ENCODE measurements at regions not wholly inside any gene's neighbourhood (a gene's known extent, or its start where the extent isn't known, plus 50 kb on each side); places are given as distances from the start of the nearest gene placed in this dataset.

DNA sequence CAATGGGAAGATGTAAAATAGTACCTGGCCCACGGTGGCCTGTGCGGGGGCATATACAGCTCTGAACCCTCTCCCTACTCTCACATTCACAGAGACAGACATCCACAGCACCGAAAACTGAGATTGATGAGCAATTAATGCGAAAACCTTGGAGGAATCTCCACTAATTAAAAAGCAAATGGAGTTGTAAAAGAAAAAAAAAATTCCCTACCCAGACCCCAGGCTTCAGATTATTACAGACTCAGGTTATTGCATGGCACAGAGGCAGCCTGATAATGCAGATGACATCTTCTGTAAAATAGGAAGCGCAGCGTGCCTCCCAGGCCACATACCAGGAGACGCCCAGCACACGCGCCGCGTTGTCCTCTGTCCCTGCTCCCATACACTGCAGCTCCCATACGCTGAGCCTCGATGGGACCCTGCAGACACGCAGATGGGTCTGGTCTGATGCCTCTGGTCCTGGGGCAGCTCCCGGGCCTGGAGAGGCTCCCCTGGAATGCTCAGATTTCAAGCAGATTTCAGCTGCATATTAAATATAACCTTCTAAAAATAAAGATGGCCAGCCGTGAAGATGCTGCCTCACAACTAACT is 496.1 kb upstream of the MYT1L start:
- ATAC-seq, result no peak
- no peak for DNase-seq

DNA sequence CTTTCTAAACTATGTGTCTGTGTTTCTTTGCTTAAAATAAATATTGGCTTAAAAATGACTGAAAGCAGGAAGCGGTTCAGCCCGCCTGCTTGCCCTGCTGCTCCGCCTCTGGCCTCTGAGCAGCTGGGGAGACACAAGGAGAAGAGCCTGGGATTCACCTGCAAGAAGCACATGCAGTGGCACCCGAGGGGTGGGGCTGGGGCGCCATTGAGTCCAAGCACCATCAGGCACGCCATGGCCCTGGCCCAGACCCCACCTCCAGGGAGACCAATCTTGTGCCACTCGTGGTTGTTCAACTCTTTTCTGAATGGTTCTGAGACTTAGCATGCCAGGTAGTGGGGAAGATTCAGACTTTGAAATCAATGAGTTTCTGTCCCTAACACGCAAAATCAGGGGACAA is 495.5 kb upstream of the MYT1L start:
- DNase-seq (no peak), ATAC-seq (no peak)

DNA sequence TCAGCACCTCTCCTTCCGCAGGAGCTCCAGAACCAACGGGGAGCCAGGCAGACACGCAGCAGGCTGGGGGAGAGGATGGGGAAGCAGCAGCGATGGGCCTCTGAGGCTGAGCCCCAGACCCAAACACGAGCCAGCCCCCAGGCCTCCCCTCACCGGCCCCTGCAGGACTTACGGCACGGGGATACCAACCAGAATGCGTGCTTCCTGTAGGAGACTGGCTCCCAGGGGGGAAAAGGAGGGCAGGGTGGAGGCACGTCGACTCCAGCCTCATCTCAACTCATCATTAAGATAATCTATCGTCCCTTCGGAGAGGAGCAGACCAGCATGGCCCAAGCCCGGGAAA is 495.1 kb upstream of the MYT1L start:
- ATAC-seq (no peak), DNase-seq (no peak)

DNA sequence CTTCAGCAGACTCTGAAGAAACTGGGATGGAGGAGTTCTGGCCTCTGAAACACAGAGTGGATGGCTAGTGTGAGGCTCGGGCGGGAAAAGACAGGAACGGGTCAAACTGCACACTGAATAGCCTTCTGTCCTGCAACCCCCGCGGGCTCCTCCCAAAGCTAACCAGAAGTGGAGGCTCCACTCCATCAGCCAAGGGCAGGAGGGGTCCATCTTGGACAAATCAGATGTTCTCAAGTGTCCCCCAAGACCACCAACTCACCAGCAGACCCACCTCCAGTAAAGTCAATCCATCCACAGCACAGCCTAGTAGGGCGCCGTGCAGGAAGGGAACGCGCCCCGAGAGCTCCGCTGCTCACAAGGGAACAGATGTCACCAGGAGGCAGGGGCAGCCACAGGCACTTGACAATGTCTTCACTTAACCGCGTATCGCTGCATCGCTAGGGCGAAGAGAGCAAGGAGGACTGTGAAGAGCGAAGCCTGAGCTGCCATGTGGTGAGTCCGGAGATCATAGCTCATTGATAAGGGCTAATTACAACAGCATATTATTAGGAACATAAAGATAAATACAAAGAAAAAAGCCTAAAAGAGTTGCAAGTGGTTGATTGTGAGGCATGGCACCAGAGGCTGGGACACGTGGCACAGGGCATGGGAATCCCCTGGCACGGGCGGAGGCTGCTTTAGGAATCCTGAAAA is 494.6 kb upstream of the MYT1L start:
- DNase-seq, result no peak

DNA sequence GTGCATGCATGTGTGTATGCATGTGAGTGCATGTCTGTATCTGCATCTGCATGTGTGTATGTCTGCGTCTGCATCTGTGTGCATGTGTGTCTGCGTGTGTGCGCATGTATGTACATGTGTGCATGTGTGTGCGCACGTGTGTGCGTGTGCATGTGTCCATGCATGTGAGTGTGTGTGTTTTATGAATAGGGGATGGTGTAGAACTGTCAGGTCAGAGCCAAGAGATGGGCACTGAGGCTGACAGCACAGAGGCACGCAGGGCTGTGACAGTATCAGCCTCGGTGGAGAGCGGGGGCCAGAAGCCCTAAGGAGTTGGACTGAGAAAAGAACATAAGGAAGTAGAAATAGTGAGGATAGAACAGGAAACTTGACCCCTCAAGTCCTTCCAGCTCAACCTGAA is 494.0 kb upstream of the MYT1L start:
- DNase-seq, result no peak
- ATAC-seq, result no peak

More for the DNA sequence above, 494.6 kb upstream of the MYT1L start:
- ATAC-seq, result no peak

DNA sequence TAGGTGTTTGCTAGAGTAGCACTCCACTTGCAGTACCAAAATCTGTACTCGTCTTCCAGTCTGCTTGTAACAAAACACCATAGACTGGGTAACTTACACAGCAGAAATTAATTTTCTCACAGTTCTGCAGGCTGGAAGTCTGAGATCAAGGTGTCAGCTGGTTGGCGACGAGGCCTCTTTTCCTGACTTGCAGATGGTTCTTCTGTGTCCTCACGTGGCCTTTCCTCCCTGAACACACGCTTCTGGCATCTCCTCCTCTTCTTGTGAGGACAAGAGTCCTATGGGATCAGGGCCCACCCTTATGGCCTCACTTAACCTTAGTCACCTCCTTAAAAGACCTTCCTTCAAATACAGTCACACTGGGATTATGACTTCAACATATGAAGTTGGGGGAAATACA is 493.5 kb upstream of the MYT1L start:
- DNase-seq (no peak), ATAC-seq (no peak)

DNA sequence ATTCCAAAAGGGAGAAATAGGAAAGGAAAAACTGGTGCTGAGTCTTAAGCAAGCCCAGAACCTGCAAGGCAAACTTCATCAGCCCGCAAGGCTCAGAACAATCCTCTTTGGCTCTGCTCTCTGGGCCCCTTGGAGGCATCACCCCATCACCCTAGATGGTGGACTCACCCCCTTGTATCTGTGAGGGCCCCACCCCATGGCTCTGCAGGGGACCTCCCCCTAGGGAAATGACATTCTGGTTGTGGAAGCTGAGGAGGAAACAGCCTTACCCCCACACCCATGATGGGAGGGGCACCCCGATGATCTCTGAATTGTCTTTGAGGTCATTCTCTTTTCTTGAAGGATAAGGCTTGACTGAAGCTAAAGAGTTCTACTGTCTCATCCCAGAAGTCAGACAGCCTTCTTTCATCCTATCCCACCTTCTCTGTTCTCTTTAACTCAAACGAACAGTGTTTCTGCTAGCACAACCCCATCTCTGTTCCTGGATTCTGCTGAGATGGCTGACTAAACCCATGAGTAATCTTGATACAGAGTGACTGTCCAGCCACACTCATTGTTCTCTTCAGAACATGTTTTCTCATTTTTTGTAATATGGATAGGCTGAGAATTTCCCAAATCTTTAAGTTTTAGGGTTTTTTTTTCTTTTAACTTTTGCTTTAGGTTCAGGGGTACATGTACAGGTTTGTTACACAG is 492.1 kb upstream of the MYT1L start:
- ATAC-seq (no peak), DNase-seq (no peak)

DNA sequence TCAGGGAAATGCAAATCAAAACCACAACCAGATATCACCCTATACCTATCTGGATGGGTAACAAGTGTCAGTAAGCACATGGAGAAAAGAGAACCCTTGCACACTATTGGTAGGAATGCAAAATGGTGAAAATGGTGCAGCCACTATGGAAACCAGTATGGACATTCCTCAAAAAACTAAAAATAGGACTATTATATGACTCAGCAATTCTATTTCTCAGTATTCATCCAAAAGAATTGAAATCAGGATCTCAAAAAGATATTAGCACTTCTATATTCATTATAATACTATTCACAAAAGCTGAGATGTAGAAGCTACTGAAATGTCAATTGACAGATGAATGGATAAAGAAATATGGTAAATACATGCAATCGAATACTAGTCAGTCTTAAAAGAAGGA is 491.1 kb upstream of the MYT1L start:
- ATAC-seq, result no peak
- no peak for DNase-seq

DNA sequence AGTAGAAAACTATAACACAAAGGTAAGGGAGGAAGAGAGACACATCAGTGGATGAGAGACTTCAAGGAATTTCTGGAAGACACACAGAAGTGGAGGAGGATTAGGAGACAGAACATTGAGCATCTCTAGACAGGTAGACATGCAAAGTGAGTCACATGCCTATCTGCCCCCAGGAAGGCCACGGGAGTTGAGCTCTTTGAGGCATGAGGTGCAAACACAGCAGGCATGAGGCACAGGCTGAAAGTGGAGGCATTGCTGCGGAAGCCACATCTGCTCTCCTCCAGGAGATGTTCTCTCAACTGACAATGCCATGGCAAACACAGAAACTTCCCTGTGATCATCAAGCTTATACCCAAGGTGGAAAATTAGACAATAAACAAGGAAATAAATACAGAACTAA is 481.6 kb upstream of the MYT1L start:
- no peak for DNase-seq
- no peak for ATAC-seq

DNA sequence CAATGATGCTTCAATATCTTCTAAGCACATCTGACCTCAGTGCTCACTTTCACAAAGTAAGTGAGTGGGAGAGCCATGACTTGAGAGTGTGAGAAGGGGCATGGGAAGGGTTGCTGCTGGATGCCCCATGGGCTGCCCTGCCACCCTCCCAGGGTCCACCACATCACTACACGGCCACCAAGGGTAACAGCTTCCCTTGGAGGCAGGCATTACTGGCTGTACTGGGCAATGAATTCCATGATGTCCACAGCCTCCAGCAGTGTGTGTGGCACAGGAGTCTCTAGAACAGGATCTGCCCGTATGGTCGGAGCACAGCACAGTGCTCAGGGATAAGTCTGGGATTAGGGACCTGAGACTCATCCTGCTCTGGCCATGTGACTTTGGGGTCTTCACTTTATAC is 481.0 kb upstream of the MYT1L start:
- no peak for DNase-seq
- no peak for ATAC-seq

DNA sequence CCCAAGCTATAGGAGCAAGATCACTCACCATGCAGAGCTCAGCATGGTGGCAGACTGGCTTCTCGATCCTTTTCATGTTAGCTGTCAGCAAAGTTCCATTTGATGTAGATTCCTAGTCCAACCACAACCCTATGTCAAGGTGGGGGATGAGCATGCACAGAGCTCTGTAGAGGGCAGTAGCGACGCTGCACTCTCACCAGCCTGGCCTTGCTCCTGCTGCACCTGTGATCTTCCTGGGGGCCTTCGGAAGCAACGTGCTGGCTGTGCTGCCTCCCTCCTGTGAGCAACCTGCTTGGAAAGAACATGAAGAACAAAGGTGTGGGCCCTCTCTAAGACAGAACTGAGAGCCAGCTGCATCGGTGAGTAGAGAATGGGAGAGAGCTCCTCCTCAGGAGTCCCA is 479.4 kb upstream of the MYT1L start:
- no peak for ATAC-seq

DNA sequence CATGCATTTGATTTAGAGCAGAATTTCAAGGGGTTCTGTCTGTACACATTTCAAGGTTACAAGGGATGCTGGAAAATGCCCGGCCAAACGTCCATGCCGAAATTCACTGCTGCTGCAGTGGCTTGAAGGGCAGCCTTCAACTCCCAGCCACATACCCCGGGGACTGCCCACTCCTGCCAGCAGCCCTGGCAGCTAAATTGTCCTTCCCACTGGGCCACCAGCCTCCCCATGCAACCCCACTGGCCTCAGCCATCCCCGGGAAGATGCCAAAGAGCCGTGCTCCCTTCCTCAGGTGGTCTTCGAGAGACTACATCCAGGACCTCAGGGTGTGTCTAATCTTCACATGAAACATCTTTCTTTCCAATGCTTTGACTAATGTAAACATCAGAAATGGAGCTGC is 478.7 kb upstream of the MYT1L start:
- ATAC-seq (no peak), DNase-seq (no peak)

More for the DNA sequence above, 479.4 kb upstream of the MYT1L start:
- no peak for DNase-seq

DNA sequence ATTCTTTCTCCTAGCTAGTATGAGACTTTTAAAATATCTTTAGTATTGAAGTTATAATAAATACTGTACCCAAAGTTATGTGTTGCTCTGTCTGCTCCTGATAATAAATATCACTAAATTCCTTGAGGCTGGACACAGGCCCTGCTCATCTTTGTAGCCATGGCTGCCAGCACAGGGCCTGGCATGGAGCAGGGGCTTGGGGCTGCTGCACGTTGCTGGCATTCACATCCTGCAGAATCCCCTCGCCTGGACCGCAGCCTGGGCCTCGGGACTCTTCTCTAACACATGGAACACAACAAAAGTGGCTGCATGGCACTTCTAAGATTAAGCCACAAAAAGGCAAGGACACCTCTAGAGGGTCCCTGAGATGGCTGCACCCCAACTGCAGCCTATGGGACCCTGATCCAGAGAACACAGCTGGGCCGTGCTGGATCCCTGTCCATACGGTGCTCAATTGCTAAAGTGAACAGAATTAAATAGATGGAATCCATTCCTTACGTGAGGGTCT is 477.5 kb upstream of the MYT1L start:
- ATAC-seq (no peak), DNase-seq (no peak)

DNA sequence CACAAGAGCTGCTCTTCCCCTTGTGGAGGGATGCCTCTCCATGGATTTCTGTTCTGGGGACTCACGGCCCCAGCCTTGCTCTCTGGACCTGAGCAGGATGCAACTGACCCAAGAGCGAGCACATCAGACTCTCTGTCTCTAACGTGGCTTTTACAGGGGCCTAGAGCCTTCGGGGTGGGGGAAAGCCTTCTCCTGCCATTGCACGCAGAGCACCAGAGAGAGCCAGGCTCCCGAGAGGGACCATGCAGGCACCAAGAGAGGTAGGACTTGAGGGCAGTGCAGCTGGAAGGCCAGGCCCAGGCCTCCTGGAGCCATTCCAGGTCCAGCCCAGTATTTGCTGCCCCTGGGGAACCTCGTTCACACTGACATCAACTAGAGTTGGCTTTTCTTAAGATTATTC is 475.6 kb upstream of the MYT1L start:
- DNase-seq (no peak), ATAC-seq (no peak)

DNA sequence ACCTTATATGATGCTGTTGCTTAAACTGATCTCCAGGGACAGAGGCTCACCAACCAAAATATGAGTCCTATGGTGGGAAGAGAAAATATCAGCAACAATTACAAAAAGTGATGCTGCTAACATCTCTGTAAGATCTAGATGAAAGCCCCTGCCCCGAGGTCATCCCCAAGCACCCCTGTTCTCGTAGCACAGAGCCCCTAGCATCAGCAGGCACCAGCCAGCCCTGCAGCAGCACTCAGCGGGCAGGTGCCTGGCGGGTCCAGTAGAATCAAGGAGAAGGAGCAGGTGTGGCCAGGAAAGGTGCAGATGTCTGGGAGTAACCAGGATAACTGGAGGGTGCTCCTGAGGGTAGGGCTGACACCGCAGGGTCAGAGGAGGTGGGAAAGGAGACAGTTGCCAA is 474.2 kb upstream of the MYT1L start:
- DNase-seq, result no peak
- no peak for ATAC-seq

DNA sequence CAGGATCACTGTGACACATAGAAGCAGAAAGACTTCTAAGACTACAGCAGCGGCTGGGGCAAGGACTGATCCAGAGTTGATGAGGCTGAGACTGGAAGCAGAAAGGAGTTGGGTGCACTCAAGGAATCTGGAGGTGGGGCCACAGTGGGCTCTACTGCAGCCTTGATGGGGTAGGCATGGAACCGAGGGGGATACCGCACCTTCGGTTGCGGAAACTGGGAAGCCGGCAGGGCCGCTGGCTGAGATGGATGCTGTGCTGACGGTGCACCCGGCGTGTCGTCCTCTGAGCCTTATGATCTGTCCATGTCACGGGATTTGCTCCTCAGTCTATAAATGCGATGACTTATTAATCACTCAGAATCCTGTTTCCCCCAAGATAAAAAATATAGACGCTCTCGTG is 473.5 kb upstream of the MYT1L start:
- DNase-seq, result no peak
- no peak for ATAC-seq

DNA sequence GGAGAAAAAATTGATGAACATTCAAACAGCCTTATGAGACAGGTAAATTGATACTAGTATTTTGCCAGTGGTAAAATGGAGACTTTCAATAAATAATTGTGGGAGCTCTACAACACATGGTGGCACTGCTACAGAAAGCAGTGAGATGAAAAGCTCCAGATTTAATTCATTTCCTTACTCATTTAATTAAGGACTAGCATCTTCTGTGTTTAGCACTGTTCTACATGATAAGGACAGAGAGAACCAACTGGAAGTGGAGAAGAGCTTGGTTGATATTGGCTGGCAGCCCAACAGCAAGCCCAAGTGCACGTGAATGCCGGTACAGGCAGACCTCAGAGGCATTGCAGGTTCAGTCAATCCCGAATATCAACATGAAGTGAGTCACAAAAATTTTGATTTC is 470.4 kb upstream of the MYT1L start:
- DNase-seq, result no peak
- no peak for ATAC-seq

DNA sequence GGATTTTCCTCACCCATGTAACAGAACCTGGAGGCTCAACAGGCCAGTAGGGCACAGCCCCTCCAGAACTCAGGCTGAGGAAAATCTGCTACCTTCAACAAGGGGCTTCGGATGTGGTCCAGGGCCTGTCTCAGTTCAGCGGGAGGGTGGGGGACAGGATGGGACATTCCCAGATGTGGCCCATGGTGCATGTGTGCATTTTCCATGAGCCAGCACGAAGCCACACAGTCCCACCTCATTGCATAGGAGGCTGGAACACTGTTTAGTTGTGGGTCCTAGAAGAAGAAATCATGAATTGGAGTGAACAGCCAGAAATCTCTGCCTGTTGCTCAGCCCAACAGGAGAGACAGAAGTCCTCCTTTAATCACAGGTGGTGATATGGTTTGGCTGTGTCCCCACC is 469.6 kb upstream of the MYT1L start:
- no peak for DNase-seq
- no peak for ATAC-seq

DNA sequence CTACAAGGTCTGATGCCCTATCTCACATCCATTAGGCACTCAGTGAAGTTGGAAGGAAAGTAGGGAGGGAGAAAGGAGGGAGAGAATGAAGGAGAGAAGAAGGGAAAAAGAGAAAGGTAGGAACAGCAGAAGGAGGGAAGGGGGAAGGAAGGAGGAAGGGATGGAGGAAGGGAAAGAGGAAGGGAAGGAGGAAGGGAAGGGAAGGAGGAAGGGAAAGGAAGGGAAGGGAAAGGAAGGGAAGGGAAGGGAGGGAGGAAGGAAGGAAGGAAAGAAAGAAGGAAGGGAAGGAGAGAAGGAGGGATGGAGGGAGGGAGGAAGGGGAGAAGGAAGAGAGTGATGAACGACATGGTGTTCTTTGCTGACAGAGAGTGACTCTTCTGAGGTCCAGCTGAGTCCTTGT is 468.9 kb upstream of the MYT1L start:
- ATAC-seq (no peak), DNase-seq (no peak)

DNA sequence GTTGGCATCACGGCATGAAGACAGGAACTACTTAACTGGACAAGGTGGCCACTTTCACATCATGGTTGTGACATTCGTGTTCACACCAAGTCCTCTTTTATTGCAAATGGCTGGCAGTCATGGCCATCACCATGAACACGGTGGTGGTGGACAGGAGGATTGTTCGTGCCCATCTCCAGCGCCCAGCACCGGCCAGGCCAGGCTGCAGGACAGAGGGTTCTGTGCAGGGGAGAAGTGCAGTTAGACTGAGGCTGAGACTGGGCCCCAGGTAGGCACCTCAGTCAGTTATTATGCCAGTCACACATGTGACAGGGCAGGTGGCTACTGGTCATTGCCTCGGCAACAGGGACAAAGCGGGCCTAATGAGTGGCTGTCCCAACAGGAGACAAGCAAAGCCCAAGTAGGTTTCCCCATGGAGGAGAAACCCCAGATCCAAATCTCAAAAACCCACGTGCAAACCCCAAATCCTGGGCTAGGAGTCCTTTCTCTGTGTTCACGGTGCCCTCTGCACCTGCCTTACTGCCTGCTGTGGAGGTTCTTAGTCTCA is 468.1 kb upstream of the MYT1L start:
- ATAC-seq (no peak), DNase-seq (no peak)

DNA sequence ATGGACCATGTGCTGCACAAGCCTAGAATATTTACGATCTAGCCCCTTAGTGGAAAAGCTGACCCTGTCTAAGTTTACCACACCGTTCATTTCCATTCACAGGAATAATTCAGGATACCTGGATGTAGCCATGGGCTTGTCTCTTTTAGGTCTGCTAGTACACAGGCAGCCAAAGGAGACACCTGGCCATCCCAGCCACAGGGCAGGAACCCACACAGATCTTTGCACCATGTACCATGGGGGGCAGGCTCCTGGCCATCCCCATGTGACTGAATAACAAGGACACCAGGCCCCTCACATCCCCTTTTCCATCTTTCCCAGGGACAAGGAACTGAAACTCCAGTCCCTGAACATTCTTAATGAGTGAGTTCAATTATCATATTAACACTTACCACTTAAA is 467.3 kb upstream of the MYT1L start:
- ATAC-seq (no peak), DNase-seq (no peak)

DNA sequence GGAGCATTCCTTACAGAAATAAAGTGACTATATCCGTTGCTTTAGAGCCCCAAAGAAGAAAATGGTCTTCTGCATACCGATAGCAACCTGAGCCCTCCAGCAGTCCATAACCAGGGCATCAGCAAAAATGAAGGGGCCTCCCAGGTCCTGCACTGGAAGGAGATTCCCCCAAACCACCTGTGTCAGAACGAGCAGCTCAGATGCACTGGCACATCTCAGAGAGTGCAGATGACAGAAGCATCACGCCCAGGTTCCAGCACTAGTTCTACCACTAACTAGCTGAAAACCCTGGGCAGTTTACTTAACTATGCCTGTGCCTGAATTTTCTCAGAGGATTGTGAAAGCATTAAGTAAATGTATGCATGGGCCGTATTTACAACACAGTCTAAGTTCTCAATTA is 466.7 kb upstream of the MYT1L start:
- no peak for DNase-seq
- ATAC-seq, result no peak

DNA sequence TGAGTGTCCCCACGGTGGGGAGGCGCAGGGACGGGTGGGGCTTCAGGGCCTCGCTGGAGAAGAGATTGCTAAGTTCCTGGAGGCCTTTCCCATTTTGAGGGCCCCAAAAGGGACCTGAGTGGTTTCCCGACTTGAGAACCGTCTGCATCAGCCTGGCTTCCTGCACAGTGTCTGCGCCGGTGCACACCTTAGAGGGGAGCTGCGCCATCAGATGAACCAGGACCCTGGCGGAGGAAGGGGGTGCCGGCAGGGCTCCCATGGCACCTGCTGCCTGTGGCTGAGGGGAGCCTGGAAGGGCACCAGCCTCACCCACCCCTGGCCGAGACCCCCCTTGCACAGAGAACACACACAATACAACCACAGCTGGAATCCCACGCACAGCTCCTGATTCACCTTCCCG is 465.1 kb upstream of the MYT1L start:
- no peak for DNase-seq
- ATAC-seq, result no peak

All from stimulated activated naive CD8-positive, alpha-beta T cell treated with anti-CD3 and anti-CD28 coated beads, Interleukin-15, Interleukin-2, amounts not matched to agents 100 U/mL and 50 U/mL, for 24 hours (primary cell).